SK-N-SH treated with all-trans-retinoic acid at 6 μM for 48 hours (cell line): ENCODE measurements at regions not wholly inside any gene's neighbourhood (a gene's known extent, or its start where the extent isn't known, plus 50 kb on each side); places are given as distances from the start of the nearest gene placed in this dataset.

Source experiments
- OSR1 ChIP-seq: fragments of 250-450 bp; sonication (Bioruptor Pico); IDR thresholded peaks from 2 replicates; pipeline ENCODE4 v1.8.0; 2022; ENCODE audit warnings: moderate library complexity, mild to moderate bottlenecking, inconsistent platforms
- POU6F1 ChIP-seq: fragments of 250-450 bp; sonication (Bioruptor Pico); IDR thresholded peaks from 2 replicates; pipeline ENCODE4 v1.8.0; 2021; ENCODE audit warnings: low read depth, mild to moderate bottlenecking, moderate library complexity, borderline replicate concordance
- TCF4 ChIP-seq: fragments of 250-450 bp; sonication (Bioruptor Pico); IDR thresholded peaks from 2 replicates; pipeline ENCODE4 v1.8.0; 2021; ENCODE audit warnings: mild to moderate bottlenecking, moderate library complexity, borderline replicate concordance
- ZFP3 ChIP-seq: fragments of 250-450 bp; sonication (Bioruptor Pico); IDR thresholded peaks from 2 replicates; pipeline ENCODE4 v1.5.0; 2020; ENCODE audit warnings: mild to moderate bottlenecking, moderate library complexity
- ZNF70 ChIP-seq: fragments of 450-650 bp; formaldehyde crosslinking; IDR thresholded peaks from 2 replicates; pipeline ENCODE4 v1.5.0; 2020; ENCODE audit warnings: mild to moderate bottlenecking, moderate library complexity
- TF ChIP-seq, protein P1 (sequence below): fragments of 250-450 bp; sonication (Bioruptor Pico); IDR thresholded peaks from 2 replicates; pipeline ENCODE4 v1.5.1; 2021; ENCODE audit warnings: mild to moderate bottlenecking, moderate library complexity

- TF ChIP-seq POU6F1 (CRISPR knock-in tag) (no peak), ZNF70 (CRISPR knock-in tag) (no peak), ZFP3 (no peak), OSR1 (no peak), TCF4 (CRISPR knock-in tag) (no peak)
- TF ChIP-seq, protein P1, sequence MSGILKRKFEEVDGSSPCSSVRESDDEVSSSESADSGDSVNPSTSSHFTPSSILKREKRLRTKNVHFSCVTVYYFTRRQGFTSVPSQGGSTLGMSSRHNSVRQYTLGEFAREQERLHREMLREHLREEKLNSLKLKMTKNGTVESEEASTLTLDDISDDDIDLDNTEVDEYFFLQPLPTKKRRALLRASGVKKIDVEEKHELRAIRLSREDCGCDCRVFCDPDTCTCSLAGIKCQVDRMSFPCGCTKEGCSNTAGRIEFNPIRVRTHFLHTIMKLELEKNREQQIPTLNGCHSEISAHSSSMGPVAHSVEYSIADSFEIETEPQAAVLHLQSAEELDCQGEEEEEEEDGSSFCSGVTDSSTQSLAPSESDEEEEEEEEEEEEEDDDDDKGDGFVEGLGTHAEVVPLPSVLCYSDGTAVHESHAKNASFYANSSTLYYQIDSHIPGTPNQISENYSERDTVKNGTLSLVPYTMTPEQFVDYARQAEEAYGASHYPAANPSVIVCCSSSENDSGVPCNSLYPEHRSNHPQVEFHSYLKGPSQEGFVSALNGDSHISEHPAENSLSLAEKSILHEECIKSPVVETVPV, result no peak
Observed at GRCh38 chr2:138249207-138249606, 252.4 kb upstream of the SPOPL start.
